Ammon's horn (tissue), 1 donor: ENCODE measurements at regions not wholly inside any gene's neighbourhood (a gene's known extent, or its start where the extent isn't known, plus 50 kb on each side); places are given as distances from the start of the nearest gene placed in this dataset.
"Not testable (repeated sequence)": the region's sequence is repeated elsewhere in the genome, so short reads cannot be mapped to it uniquely, and the experiment has no call there.

Experiments used
- DNase-seq: peaks from one replicate; pipeline ENCODE4 v3.0.0-alpha.2; 2016; ENCODE audit warnings: low spot score

DNA sequence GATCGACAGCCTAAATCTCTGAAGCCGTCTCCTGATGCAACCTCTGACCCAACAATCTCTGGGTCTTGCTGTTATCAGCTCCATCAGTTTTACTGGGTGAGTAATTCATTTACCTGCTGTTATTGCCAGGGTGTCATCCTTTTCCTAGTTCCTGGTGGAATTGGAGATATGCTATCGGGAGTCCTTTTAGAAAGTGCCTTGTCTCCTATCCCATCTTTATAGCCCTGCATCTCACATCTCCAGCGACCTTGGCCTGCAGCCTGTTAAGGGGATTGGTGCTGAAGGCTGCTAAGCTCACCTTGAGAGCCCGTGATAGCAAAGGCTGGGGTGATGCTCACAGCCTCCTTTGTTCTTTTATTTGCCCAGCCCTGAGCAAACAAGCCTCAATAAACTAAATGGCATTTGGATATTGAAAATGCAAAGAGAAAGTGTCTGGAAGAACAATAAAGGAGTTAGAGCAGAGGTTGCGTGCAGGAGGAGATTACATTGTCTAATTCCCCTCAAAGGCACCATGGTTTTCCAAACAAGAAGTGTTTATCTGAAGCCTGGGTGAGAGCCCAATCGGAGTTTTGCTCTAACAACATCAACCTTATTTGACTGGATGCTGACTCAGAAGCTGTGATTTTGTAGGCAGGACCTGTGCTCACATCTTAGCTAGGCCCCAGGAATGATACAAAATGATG is 101.8 kb downstream of the RPLP1 start:
- DNase-seq, result no peak

DNA sequence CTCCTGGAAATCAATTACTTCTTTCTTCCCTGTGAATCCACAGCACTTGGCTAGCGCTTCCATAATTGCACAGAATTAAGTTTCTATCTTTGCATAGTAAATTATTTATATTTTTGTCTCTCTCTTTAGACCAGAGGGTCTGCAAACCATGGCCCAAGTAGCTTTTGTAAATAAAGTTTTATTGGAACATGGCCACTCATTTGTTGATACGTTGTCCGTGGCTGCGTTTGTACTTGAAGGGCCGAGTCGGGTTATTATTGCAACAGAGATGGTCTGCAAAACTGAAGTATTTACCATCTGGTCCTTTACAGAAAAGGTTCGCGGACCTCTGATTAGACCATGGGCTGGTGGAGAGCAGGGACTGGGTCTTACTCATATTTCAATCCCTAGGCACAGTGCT is 102.5 kb downstream of the RPLP1 start:
- DNase-seq, result no peak

DNA sequence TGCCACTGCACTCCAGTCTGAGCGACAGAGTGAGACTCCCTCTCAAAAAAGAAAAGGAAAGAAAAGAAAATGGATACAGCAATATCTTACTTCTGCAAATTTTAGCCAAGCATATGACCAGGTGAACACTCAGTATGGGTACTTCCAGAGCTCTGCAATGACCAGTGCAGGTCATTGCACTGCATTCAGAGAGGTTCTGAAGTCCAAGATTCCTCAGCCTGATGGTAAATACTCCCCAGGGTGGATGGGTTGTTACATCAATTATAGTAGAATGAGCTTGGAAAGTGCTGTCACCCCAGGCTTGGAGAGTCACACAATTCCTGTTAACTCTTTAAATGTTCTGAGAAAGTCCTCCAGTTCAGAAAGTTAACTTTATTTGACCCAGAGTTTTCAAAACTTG is 103.7 kb downstream of the RPLP1 start:
- no peak for DNase-seq

- DNase-seq, result peak; percentile 23
These were observed 104.5 kb downstream of the RPLP1 start for GRCh38 chr15:69557020-69557706.

DNA sequence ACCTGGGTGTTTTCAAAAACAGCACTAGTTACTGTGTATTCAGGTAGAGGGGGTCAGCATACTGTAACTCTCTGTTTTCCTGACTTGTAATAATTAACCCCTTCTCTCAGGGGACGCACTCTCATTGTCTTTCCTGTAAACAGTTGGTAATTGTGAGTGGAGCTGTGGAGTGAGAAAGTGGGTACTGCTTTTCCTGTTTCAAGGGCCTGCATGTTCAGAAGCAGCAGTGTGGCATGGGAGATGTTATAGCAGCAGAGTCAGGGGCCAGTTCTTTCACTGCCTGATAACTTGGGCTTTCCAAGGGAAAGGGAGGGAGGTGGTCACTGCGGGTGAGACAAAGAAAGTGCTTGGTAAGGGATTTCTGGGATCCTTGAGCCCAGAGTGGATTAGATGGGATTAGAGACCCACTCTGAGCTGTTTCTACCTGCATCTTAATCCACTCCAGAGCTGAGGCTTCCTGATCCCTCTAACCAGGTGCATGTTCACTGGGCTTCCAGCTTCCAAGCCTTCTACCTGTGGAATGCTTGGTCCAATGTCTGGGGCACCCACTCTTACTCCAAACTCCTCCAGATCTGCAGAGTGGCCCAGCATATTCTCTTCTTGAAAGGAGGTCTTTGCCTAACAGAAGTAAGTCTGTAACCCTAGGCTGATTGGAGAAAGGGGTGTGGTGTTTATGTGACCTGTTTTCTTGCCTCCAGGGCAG is 105.2 kb downstream of the RPLP1 start:
- DNase-seq, result no peak

- DNase-seq, result no peak
These were observed 107.0 kb downstream of the RPLP1 start for GRCh38 chr15:69559440-69560190.

DNA sequence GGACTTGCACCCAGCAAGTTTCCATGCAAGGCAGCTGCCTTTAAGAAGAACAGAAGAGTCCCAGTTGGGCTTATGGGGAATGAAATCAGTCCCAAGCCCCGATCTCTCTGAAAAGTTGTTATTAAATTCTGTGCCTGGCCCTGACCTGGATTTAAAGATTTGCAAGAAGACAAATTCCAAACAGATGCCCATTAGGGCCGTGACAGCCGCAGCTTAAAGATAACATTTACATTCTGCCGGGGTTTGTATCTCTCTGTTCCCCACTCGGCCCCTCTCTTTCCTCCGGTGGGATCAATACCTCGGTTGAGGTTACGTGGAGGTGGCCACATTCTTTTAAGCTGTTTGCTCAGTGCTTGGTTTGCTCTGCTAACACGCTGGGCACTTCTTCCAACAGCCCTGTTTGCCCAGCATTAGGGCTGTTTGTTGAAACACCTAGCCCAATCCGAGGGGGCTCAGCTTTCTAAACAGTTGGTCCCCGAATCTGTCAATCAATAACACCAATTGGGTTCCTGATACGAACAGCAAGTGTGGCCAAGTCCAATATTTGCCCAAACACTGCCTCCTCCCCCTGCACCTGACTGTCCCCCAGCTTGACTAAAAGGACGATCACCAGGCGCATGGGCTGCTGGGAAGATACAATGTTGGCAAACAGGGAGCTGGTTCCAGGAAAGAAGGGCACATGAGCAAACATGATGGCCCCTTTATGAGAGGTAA is 108.6 kb downstream of the RPLP1 start:
- no peak for DNase-seq

DNA sequence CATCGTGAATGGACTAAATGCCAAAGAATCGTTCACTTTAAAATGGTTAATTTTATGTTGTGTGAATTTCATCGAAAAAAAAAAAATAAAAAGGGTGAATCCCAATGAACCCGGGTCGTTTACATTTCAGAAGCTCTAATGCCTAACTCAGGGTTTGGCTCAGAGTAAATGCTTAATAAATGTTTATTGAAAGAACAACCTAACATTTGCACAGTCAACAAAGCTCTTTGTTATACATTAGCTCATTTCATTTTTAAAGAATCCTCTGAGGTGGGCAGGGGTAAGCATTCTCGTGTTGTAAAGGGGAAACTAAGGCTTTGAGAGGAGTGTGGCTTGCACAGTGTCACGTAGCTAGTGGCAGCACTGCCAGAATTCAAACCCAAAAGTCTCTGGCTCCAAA is 109.5 kb downstream of the RPLP1 start:
- no peak for DNase-seq

DNA sequence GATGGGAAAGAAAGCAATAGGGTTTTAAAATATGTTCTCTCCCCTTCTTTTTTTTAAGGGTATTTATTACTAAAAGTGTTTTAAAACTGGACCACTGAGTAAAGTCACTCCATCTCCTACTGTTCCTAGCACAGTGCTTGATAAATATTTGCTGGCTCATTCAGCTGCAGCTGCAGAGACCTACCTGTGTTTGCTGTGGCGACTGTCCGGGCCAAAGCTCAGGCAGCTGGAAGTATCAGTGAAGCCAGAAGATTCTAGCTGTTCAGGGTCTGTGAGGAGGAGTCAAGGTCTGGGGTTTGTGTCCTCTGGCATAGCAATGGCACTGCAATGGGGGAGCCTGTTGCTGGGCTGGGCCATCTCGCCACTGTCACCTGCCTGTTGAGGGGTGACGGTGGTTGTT is 109.9 kb downstream of the RPLP1 start:
- DNase-seq, result no peak

- DNase-seq, result no peak
These were observed 112.5 kb downstream of the RPLP1 start for GRCh38 chr15:69565066-69565655.

DNA sequence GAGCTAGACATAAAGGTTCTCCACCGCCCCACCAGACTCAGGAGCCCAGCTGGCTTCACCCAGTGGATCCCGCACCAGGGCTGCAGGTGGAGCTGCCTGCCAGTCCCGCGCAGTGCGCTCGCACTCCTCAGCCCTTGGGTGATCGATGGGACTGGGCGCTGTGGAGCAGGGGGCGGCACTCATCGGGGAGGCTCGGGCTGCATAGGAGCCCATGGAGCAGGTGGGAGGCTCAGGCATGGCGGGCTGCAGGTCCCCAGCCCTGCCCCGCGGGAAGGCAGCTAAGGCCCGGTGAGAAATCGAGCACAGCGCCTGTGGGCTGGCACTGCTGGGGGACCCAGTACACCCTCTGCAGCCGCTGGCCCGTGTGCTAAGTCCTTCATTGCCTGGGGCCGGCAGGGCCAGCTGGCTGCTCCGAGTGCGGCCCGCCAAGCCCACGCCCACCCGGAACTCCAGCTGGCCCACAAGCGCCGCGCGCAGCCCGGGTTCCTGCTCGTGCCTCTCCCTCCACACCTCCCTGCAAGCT is 114.7 kb downstream of the RPLP1 start:
- DNase-seq, result not testable (repeated sequence)

- DNase-seq, result no peak
These were observed 115.8 kb downstream of the RPLP1 start for GRCh38 chr15:69568173-69569009.

DNA sequence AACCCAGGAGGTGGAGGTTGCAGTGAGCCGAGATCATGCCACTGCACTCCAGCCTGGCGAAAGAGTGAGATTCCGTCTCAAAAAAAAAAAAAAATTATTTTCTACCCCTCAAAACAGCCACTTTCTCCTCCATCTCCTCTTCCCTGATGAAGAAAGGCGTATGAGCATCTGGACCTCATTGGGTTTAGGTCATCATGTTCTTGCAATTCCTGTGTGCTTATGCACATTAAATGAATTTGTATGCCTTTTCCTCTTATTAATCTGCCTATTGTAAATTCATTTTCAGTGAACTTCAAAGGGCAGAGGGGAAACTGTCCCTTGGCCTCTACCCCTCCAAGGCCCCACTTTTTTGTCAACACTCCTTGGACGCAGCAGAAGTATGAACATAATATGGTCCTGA is 117.8 kb downstream of the RPLP1 start:
- DNase-seq, result no peak

DNA sequence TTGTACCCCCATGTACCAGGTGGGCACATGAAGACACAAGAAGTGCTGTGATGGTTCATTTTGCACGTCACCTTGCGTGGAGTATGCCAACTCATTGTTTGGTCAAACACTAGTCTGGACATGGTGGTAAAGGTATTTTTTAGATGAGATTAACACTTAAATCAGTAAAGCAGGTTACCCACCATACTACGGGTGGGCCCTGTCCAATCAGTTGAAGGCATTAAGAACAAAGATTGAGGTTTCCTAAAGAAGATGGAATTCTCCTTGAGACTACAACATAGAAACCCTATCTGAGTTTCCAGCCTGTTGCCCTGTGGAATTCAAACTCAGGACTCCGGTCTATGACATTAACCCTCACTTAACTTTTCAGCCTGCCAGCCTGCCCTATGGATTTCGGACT is 118.4 kb downstream of the RPLP1 start:
- no peak for DNase-seq

GRCh38 chr15:69573278-69573677 is 120.7 kb downstream of the RPLP1 start:
- DNase-seq, result not testable (repeated sequence)

- peak; percentile 20 for DNase-seq
These were observed 121.3 kb downstream of the RPLP1 start for GRCh38 chr15:69573815-69574475.

GRCh38 chr15:69574506-69574905 is 121.9 kb downstream of the RPLP1 start:
- DNase-seq, result no peak

- DNase-seq, result no peak
These were observed 122.8 kb downstream of the RPLP1 start for GRCh38 chr15:69575387-69575786.

DNA sequence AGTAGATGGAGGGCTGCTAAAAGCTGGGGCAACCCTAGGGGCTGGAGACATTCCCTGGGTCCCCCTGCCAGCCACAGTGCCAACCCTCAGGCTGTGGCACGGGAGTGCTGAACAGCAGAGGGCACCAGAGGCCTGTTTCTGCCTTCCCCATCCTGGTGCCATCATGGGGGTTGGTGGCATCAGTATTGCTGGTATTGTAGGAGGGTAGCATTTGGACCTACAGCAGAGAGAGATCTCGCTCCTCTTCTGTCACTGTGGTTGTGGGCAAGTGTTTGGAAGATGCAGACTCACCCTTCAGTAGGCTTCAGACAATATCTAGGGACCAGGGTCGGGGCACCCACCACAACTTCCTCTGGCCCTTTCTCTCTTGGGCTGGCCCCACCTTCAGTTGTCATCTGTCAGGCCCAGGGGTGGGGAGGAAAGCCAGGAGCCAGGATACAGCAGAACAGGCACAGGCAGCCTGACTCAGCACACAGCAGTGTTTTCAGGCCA is 123.5 kb downstream of the RPLP1 start:
- peak; percentile 84 for DNase-seq

DNA sequence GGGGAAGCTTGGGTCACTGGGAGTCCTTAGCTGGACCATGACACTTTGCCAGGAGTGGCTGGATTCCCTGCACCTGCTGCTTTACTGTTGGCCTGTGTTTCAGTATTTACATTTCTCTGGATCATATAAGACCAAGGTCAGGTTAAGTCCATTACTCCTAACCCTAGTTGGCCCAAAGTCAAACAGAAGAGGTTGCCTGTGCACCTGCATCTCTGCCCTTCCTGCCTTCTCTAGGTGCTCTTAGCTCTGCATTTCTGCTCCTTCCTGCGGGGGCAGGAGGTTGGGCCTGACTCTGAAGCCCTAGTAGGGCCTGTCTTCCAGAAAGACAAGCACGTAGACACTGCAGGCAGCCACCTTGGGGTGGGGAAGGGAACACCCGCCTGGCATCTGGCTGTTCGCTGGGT is 124.3 kb downstream of the RPLP1 start:
- DNase-seq, result no peak
